Caco-2 (cell line): ENCODE measurements at regions not wholly inside any gene's neighbourhood (a gene's known extent, or its start where the extent isn't known, plus 50 kb on each side); places are given as distances from the start of the nearest gene placed in this dataset.
A peak's percentile ranks its signal among the peaks of the same experiment; 100 is the strongest.

ENCODE experiments used
- BruUV-seq: library from RNA; stranded (reverse); fragments of 400-500 nt; replicated peaks from 2 replicates; lab custom pipeline; 2021; lab: Mats Ljungman, UMichigan
- CTCF ChIA-PET: fragments of 300-600 bp; sonication (Branson Sonifier 250); formaldehyde crosslinking; loops from one replicate; lab custom pipeline; 2022; ENCODE audit warnings: antibody characterized with exemption; lab: Charles Lee
- POLR2A ChIA-PET: fragments of 300-600 bp; sonication (Branson Sonifier 250); formaldehyde crosslinking; loops from one replicate; lab custom pipeline; 2022; ENCODE audit warnings: antibody characterized with exemption; lab: Charles Lee
- DNase-seq, 2 experiments: peaks; one replicate each; pipeline versions ENCODE4 v3.0.0 to v3.0.0-alpha.2; 2020 to 2022
- H3K27me3 ChIP-seq: replicated peaks from 2 replicates; pipeline ENCODE4 v1.6.0; 2011; ENCODE audit warnings: low read length; ENCODE audit not compliant: control insufficient read depth, insufficient read depth
- H3K36me3 ChIP-seq: 2 replicates; pipeline ENCODE4 v1.5.1; 2011; ENCODE audit warnings: low read length; ENCODE audit not compliant: control insufficient read depth, insufficient read depth
- H3K4me1 ChIP-seq: fragments of 250-450 bp; sonication (Bioruptor Pico); 2 replicates; pipeline ENCODE4 v1.5.1; 2020; ENCODE audit warnings: mild to moderate bottlenecking
- H3K4me3 ChIP-seq: 2 replicates; pipeline ENCODE4 v1.5.1; 2011; ENCODE audit warnings: low read depth, mild to moderate bottlenecking, control low read depth, low read length
- H3K9me3 ChIP-seq: fragments of 250-450 bp; sonication (Bioruptor Pico); 2 replicates; pipeline ENCODE4 v1.5.1; 2020; ENCODE audit warnings: mild to moderate bottlenecking, moderate library complexity
- H3K27ac Mint-ChIP-seq: one replicate; pipeline ENCODE4 v1.8.0; 2022; ENCODE audit warnings: mixed read lengths; ENCODE audit not compliant: unreplicated experiment
- H3K27me3 Mint-ChIP-seq: one replicate; pipeline ENCODE4 v1.8.0; 2022; ENCODE audit warnings: mixed read lengths; ENCODE audit not compliant: insufficient read depth, unreplicated experiment
- H3K36me3 Mint-ChIP-seq: one replicate; pipeline ENCODE4 v1.8.0; 2022; ENCODE audit warnings: mild to moderate bottlenecking, mixed read lengths; ENCODE audit not compliant: insufficient read depth, unreplicated experiment
- H3K4me1 Mint-ChIP-seq: one replicate; pipeline ENCODE4 v1.8.0; 2022; ENCODE audit warnings: low read depth, mixed read lengths; ENCODE audit not compliant: unreplicated experiment
- H3K4me3 Mint-ChIP-seq: one replicate; pipeline ENCODE4 v1.8.0; 2022; ENCODE audit warnings: mild to moderate bottlenecking, moderate library complexity, mixed read lengths; ENCODE audit not compliant: unreplicated experiment
- H3K9me3 Mint-ChIP-seq: one replicate; pipeline ENCODE4 v1.8.0; 2022; ENCODE audit warnings: mixed read lengths; ENCODE audit not compliant: unreplicated experiment
- CTCF ChIP-seq, 2 experiments: fragments of 200-600 bp in 1 of 2; IDR thresholded peaks; 1 replicate in 1 of 2; 2 replicates in 1 of 2; pipeline versions ENCODE4 v1.5.1 to v1.8.0; 2011 to 2022; ENCODE audit warnings: antibody characterized with exemption in 1 of 2, control low read depth in 1 of 2, inconsistent platforms in 1 of 2, low read depth in 1 of 2, low read length in 1 of 2, mild to moderate bottlenecking in 1 of 2, moderate library complexity in 1 of 2; ENCODE audit not compliant: insufficient read depth in 1 of 2, severe bottlenecking in 1 of 2, unreplicated experiment in 1 of 2
- intact Hi-C: fragments of 100-400 bp; cut with micrococcal nuclease; formaldehyde crosslinking; loops from one replicate; pipeline ENCODE4 v1.10.0; 2022; ENCODE audit not compliant: unreplicated experiment

GRCh38 chr17:77420804-77421629, 280.2 kb downstream of the SEC14L1 start:
- Histone ChIP-seq H3K27me3 (no peaks in the 10 kb centered on the region), H3K4me3 (no peak overlapping the region), H3K4me1 (peaks cover 66% of the 10 kb centered on the region), H3K9me3 (no peaks in the 10 kb centered on the region), H3K36me3 (no peaks in the 10 kb centered on the region; the same call in none of the 2 replicates)
- Mint-ChIP-seq H3K9me3 (no peaks in the 10 kb centered on the region), H3K4me3 (no peak overlapping the region), H3K4me1 (peaks cover 12% of the 10 kb centered on the region), H3K27ac (peak overlapping the region; percentile 39), H3K36me3 (peaks cover 27% of the 10 kb centered on the region), H3K27me3 (no peaks in the 10 kb centered on the region)
- no TSS peak for BruUV-seq
- ChIA-PET POLR2A (no interaction called here), CTCF (interaction anchor here (0.8 kb wide), 1 partner anchor 20 kb away, joined by 4 read pairs; no protein-coding TSS in a partner anchor)
- intact Hi-C loops, result no loop called here
- no peak for TF ChIP-seq CTCF (IDR thresholded peaks at IDR 0.05; ENCODE audit: insufficient read depth in 1 of 2, low read depth in 1 of 2, low read length in 1 of 2, severe bottlenecking in 1 of 2, unreplicated experiment in 1 of 2)
- no peak for DNase-seq

GRCh38 chr17:77421630-77421972, 280.8 kb downstream of the SEC14L1 start:
- no peaks in the 10 kb centered on the region for H3K9me3 ChIP-seq
- H3K4me1 ChIP-seq, result peaks cover 66% of the 10 kb centered on the region
- BruUV-seq, result no TSS peak
- no peak overlapping the region for H3K4me3 Mint-ChIP-seq
- H3K36me3 ChIP-seq, result no peaks in the 10 kb centered on the region; the same call in none of the 2 replicates
- H3K27me3 ChIP-seq, result no peaks in the 10 kb centered on the region
- peak overlapping the region; percentile 39 for H3K27ac Mint-ChIP-seq
- peaks cover 21% of the 10 kb centered on the region for H3K36me3 Mint-ChIP-seq
- H3K4me1 Mint-ChIP-seq, result peaks cover 13% of the 10 kb centered on the region
- H3K4me3 ChIP-seq, result no peak overlapping the region
- intact Hi-C loops, result no loop called here
- no peak for TF ChIP-seq CTCF (IDR thresholded peaks at IDR 0.05; ENCODE audit: insufficient read depth in 1 of 2, low read depth in 1 of 2, low read length in 1 of 2, severe bottlenecking in 1 of 2, unreplicated experiment in 1 of 2)
- no peaks in the 10 kb centered on the region for H3K27me3 Mint-ChIP-seq
- POLR2A ChIA-PET, result no interaction called here
- H3K9me3 Mint-ChIP-seq, result no peaks in the 10 kb centered on the region
- DNase-seq, result no peak
- CTCF ChIA-PET, result interaction anchor here (0.9 kb wide), 1 partner anchor 8 kb away, joined by 3 read pairs; no protein-coding TSS in a partner anchor

DNA sequence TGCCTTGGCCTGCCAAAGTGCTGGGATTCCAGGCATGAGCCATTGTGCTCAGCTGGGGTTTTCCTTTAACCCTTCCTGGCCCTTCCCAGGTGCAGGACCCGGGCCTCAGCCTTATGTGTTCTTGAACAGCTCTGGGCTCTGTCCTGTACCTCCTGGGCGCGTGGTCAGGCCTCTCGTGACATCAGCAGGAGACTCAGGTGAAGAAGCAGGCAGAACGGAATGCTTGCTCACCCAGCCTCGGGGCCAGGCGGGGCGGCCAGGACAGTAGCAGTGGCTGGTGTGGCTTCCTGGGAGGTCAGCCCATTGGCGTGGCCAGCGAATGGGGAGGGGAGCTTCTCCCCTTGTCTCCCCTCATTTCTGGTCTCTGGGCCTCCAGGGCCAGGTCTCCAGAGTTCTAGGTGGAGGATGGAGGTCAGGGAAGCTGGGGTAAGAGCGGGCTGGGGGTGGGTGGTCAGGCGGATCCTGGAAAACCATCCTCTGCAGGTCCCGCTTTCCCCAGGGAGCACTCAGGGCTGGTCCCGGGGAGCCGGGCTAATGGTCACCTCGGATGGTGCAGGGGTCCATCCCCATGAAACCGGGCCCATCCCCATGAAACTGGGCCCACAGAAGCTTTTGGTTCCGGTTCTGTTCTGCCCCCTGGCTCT, 281.5 kb downstream of the SEC14L1 start:
- Mint-ChIP-seq H3K27me3 (no peaks in the 10 kb centered on the region), H3K4me1 (peaks cover 17% of the 10 kb centered on the region), H3K27ac (peak overlapping the region; percentile 39), H3K36me3 (peaks cover 15% of the 10 kb centered on the region), H3K9me3 (no peaks in the 10 kb centered on the region), H3K4me3 (no peak overlapping the region)
- CTCF ChIA-PET, result interaction anchor here (0.9 kb wide), 1 partner anchor 8 kb away, joined by 3 read pairs; no protein-coding TSS in a partner anchor
- H3K36me3 ChIP-seq, result no peaks in the 10 kb centered on the region; the same call in none of the 2 replicates
- DNase-seq, result peak; percentile 32 to 66
- H3K4me1 ChIP-seq, result peaks cover 60% of the 10 kb centered on the region
- no peak for TF ChIP-seq CTCF (IDR thresholded peaks at IDR 0.05; ENCODE audit: insufficient read depth in 1 of 2, low read depth in 1 of 2, low read length in 1 of 2, severe bottlenecking in 1 of 2, unreplicated experiment in 1 of 2)
- H3K27me3 ChIP-seq, result no peaks in the 10 kb centered on the region
- no TSS peak for BruUV-seq
- POLR2A ChIA-PET, result no interaction called here
- intact Hi-C loops, result no loop called here
- no peak overlapping the region for H3K4me3 ChIP-seq
- H3K9me3 ChIP-seq, result no peaks in the 10 kb centered on the region
